ENCODE measurements at regions not wholly inside any gene's neighbourhood (a gene's known extent, or its start where the extent isn't known, plus 50 kb on each side); places are given as distances from the start of the nearest gene placed in this dataset.

DNA sequence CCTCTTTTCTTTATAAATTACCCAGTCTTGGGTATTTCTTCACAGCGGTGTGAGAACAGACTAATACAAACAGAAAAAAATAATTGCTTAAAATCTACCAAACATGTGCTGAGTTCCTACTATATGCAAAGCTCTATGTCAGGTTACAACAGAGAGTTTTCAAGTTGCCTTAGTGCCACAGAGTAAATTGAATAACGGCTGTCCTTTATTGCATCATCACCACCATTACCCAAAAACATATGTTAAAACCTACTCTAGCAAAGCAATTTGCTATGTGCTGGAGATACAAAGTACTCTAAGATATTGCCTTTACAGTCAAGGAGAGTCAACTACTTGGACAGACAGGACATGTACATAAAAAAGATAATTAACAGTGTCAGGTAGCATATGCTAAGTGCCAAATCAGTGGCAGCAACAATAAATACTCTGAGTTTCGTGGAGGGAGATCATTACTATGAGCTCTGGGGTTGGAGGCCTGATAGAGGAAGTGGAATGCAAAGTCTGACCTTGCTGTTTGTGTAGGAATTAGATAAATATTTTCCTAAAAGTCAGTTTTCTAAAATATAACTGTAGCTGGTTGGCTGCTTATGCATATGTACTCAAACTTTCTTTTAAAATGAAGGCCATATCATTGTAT is 1058.7 kb upstream of the WWC1 start:
- DNase-seq = no peak

DNA sequence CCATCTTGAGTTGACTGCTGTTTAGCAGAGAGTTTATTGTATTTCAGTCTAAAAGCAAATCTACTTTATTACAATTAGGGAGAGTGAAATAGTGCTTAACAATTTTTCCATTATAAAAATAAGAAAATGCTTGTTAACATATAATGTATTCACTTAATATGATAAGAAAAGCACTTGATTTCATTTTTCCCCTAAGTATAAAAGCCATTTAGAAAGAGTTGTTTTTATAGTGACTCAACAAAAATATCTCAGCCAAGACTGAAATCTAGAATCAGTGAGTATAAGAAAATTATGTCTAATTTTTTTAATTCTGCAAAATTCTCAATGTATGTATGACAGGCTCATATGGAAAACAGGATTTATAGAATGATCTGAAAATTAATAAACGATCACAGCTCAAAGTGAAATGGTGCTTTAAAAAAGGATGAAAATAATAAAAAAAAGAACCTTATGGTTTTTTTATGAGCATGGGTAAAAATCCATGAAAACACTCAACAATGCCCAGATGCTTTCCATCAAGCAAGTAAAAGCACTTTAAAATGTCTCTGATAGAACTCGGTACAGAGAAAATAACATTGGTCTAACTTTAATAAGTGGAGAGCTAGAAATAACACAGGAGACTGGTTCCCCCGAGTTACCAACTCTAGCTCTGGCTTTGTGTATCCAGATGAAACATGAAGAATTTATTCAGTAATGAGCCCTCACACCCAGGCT is 1057.8 kb upstream of the WWC1 start:
- no peak for DNase-seq

DNA sequence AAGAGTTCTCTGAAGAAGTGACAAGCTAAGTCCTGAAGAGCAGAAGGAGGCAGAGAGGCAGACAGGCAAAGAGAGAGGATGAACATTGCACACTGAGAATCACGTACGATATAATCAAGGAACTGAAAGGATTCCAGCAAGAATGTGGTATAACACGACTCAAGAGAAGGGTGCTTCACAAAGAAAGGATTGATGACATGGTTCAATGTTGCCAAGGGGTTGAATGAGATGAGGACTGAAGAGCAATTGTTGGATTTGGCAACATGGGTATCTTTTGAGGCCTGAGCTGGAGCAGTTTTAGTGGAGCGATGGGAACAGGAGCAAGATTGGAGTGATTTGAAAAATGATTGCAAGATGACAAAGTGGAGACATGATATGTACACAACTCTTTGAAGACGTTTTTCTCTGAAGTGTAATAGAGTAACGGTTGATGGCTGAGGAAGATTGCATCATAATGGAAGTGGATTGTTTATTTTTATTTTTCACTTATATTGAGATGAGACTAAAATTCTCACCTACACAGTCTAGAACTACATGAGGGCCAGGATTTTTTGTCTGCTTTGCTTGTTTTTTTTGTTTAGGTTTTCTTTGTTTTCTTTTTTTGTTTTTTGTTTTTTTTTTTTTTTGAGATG is 1049.9 kb upstream of the WWC1 start:
- no peak for DNase-seq

DNA sequence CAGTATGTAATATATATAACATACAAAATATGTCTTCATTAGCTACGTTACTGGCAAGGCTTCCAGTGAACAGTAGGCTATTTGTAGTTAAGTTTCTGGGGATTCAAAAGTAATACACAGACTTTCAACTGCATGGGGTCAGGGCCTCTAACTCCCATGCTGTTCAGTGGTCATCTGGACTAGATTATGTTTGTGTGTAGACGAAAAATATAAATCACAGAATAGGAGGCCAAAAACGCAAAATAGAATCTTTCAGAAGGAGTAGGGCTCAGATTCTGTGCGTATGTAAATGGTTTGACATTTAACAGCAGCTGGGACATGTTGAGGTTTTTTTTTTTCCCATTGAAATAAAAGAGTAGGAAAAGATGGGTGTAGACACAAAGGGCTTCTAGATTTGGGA is 1048.7 kb upstream of the WWC1 start:
- no peak for DNase-seq

DNA sequence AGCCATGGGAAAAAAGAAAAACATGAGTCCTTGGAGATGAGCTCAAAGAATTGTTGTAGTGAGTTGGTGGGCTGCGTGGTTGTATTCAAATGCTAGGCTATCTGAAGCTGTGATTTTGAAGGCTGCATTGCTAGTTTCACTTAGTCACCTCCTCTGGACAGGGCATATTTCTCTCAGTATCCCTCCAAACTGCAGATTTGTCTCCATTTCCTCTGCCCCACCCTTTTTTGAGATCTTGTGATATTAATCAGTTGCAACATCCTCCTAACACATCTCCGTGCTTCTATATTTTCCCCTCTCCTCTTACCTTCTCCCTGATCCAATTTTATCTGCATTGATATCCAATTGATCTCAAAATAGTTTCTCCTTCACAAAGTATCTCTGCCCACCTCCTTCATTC is 1048.0 kb upstream of the WWC1 start:
- DNase-seq = no peak

DNA sequence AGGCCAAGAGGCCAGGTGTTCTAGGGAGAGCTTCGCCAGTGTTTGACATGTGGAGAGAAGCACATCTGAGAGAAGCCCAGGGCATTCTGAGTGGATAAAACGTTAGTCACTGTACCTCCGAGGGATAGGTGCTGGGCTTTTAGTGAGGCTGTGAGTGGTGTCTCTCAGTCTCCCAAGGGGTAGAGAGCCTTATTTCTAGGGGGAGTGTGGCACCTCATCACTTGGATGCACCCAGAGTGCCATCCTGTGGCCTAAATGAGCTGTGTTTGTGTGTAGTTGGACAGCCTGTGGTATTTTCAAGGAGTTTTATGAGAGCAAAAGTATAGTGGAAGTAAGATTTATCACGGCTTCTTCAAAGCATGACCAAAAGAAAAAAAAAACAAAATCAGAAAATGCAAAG is 1046.9 kb upstream of the WWC1 start:
- DNase-seq = peak in 7 of 56 donors; percentile 8 to 42 (median 16)

DNA sequence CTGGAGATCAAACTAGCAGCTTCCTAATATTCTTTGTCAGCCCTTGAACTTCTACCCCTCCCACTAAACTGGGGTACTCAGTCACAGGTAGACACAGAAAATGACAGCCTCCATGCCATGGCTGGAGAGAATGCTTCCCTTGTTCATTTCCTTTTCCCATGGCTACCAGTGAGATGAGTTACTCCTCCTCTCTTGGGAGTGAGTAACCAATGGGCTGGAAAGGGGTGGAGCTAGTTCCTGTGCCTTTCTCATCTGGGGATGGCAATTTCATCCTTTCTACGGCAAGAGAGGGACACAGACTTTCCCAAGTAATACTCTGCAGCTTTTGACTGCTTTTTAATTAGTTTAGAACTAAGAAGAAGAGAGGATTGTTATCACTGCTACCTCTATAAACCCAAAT is 1045.6 kb upstream of the WWC1 start:
- no peak for DNase-seq

DNA sequence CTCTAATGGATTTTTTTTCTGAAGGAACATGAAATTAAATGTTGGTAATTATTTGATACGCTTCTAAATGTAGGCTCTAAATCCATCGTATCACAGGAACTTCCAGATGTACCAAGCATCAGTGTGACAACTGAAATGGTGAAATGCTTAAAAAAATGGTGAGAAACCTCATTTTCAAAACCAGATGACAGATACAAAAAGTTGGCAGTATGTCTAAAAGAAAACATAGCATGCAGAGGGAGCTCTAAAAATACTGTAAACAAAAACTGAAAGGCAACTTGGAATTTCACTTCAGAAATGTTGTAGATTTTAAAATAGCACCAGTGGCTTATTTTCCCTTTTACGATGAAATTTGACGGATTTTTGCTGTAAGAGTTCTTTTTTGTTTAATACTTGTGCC is 1043.6 kb upstream of the WWC1 start:
- DNase-seq = no peak

DNA sequence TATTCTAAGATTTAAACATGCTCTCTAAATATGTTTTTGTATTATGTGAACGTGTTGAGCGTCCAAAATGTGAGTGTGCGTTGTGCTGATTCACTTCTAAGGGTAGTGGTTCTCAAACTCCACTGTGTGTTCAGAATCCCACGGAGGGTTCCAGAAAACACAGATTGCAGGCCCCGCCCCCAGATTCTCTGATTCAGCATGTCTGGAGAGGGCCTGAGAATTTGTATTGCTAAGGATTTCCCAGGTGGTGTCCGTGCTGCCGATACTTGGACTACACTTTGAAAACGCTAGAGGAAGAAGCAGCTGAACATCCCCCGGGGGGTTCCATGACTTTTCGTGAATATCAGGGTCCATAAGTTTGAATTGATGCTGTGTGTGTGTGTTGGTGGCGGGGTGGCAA is 1043.2 kb upstream of the WWC1 start:
- no peak for DNase-seq

DNA sequence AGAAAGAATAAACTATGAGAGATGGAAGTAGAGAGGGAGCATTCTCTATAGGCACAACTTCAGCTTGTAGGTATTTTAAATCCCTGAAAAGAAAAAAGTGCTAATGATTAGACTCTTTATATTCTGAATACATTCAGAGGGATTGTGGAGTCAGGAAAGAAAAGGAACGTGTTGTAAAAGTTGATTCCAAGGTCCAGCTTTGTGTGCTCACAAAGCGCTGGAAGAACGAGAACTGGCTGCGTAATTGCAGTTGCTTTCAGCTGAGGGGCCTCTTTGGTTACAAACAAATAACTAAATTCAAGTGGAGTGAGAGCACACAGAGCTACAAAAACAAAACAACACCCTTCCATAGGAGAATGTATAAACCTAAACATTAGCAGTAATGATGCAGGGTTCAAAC is 1040.4 kb upstream of the WWC1 start:
- no peak for DNase-seq

DNA sequence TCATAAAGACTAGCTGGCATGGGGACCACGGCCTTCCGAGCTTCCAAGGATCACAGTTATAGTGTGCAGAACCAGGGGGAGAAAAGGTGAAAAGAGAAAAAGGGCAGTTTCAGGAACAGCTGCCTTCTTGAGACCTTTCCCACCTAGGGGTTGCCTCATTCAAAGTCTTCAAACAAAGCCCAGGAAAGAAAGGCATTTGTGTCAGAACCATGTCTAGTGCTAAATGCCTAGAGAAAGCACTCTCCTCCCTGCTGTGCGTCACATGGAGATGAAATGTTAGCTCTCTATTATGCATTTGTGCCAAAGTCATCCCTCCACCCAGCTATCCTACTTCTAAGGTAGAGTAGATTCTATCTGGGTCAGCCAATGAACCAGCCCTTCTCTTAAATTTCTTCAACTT is 1037.3 kb upstream of the WWC1 start:
- DNase-seq = no peak

DNA sequence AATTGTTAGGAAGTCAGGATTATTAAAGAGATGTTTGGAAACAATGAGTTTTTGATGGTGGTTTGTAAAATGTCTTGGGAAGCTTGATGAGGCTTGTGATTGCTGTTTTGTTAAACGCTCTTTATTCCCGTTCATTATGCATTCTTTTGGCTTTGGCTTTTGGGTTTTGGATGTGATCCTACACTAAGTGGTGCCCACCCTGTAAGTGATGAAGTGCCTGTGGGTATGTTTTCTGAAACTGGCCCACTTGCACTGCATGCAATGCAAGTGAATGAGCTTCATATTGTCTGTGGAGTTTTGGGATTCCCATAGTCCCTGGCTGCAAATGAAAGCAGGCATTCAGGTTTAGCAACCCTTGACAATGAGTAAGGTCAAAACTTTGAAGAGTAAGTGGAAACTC is 1035.5 kb upstream of the WWC1 start:
- peak in 11 of 56 donors; percentile 6 to 58 (median 28) for DNase-seq

DNA sequence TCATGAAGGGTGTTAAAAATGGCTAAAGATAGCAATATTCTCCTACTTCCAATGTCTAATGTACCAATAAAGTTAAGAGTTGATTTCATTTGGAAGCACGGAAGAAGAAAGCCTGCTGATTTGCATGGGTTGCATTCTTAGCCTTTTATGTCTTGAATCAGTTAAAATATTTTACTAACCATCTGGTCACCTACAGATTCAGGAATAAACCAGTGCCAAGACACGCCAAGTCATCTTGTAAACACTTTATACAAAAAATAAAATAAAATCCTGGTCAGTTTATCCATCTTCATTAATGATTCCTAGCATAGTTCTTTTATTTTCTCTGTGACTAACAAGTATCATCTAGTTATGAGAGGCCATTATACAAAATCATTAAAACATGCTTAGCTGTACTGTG is 1031.6 kb upstream of the WWC1 start:
- DNase-seq = no peak

DNA sequence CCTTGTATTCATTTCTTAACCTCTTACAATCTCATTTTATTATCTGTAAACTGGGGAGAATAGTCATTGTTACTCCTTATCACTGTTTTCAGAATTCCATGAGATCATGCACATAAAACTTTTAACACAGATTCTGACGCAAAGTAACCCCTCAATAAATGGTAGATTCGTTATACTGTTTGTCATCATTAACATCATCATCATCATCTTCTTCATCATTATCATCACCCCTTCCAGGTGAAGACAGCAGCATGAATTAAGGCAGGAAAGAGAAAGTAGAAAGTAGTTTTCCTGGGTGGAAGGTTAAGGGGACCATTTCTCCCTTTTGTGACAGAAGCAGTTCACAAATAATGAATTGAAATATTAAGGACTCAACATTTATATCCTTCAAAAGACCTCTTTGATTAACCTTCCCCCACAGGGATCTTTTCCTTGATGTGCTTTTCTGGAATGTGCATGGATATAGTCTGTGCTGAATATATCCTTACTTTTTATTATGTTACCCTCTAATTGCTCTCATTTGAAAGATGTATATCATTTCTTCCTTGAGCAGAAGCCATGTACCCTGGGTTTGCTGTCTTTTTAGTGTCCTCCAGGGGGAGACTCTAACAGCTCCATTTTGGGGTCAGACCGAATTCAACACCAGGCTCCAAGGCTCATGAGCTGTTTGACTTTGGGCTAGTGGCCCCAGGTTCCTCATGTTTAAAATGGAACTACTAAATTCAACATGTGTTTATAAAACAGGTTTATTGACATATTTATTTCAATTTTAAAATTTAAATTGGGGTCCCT is 1029.9 kb upstream of the WWC1 start:
- DNase-seq = no peak

DNA sequence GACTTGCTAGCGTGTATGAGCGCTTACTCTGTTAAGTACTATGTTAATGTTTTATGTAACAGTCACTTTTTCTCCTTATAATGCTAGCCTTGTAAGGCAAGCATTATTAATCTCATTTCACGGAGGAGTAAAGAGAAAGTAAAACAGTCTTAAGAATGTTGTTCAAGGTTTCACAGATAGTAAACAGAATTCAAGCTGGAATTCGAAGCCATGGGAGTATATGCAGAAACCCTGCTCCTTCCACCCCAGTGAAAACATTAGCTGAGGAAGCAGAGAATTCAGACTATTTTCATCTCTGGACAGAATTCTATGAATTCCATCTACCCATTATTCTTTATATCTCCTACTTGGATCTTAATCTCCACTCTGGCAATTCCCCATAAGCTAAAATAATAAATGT is 1028.3 kb upstream of the WWC1 start:
- DNase-seq = no peak

DNA sequence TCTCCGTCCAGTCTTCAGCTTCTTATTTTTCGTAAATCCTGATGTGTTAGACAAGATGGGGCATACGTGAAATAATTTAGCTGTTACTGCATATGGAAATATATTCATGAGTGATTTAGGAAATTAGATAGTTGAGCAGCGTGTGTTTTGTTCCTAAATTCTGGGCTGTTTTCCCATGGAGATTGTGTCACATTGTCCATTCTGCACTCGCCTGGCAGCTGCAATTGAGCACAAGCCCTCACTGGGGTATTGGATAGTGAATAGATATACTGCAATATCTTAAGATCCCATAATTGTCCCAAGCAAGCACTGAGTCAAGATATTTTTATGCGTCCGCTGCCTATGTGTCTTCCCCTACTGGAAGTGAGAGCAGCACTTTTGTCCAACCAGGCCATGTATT is 1027.1 kb upstream of the WWC1 start:
- DNase-seq = no peak

DNA sequence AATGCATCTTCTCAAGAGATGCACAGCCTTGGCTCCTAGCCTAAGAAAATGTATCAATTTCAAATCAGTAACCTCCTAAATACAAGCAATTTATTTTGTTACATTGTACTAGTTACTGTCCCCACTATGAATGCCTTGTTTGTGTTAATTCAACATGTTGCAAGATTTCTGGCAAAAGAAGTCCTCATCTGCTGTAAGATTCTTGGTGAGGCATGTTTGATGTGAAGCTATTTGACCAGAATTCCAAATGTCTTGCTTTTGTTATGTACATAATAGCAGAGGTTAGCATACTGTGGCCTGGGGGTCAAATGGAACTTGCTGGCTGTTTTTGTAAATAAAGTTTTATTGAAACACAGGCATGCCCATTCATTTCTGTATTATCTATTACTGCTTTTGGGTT is 1023.1 kb upstream of the WWC1 start:
- DNase-seq = no peak

DNA sequence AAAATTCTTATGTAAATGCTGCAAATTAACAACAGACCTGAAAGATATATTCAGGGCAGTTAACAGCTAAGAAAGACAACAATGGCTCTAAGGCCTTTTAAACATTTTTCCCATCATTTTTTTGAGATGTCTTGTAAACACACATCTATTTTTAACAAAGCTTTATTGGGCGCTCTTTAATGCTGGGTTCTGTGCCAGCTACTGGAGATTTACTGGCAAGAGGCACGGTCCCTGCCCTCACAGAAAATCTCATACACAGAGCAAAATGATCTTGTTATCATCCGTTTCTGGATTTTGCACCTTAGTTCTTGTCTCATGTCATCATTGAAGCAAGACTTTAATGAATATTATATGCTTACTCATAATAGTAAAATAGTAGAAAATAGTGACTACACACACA is 1022.3 kb upstream of the WWC1 start:
- no peak for DNase-seq

DNA sequence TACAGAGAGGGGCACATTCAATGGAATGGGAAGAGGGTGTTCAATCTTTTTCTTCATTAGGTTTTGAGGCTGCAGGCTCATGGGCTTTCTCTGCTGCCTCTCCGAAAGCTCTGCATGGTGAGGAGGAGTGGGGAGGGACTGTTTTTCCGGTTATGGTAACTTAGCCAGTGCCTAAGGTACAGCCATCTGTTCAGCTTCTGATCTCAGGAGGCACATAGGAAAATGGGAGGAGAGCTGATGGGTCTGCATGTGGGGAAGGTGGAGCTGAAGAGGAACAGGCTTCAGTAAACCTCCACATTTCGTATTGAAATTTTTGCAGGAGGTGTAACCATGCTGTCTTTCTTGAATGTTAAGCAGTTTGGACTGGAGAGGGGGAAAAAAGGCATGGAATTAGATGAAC is 1020.4 kb upstream of the WWC1 start:
- peak in 1 of 56 donors; percentile 19 for DNase-seq

DNA sequence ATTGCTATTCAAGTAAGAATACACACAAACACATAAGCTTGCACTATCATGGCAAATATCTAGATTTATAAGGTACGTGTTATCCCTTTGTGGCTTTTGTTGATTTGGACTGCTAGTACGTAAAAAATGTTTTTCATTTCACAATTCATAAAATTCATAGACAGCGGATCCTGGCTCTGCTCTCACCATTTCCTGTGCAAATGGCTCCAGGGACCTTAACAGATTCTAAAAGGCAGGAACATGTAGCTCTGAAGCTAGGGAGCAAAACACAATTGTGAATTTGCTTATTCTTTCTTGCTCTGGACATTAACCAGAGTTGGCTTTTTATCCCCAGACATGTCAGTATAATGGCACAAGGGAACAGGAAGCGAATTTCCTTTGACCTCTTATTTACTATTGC is 1019.9 kb upstream of the WWC1 start:
- no peak for DNase-seq

DNA sequence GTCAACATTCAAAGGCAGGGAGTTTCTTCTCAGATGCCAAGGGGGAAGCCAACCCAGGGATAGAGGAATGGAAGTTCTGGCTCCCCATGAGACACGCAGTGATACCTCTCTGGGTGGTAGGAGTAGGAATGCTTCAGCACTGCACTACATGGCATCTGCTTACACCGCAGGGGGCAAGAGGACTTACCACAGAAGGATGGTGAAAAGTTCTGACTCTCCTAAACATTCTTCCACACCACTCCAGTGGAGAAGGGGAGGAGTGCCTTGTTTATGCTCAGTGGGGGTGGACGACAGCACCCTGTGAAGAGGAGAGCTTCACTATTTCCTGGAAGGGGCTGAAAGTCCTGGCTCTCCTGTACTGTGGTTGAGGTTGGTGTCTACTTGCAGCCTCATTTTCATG is 1011.3 kb upstream of the WWC1 start:
- no peak for DNase-seq

DNA sequence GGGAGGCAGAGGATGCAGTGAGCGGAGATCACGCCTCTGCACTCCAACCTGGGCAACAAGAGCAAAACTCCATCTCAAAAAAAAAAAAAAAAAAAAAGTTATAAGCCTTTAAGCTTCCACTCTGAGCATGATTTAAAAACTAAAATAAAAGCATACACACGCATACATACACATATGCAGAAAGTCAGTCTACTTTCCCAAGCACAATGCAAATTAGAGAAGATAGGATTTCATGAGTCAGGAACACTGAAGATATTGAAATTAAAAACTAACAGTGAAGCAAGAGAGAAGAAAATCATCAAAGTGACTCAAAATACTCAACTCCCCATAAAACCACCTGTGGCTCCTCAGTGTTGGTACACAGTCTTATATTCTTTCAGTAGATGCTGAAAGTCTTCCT is 1009.5 kb upstream of the WWC1 start:
- no peak for DNase-seq

All from amygdala (tissue), 56 donors.